ENCODE measurements at regions not wholly inside any gene's neighbourhood (a gene's known extent, or its start where the extent isn't known, plus 50 kb on each side); places are given as distances from the start of the nearest gene placed in this dataset.

- TF ChIP-seq PREB (CRISPR knock-in tag; IDR thresholded peaks at IDR 0.05) = no peak
- no peak for TF ChIP-seq BRCA1 (IDR thresholded peaks at IDR 0.05)
- no peak for TF ChIP-seq BRCA1 (CRISPR knock-in tag; IDR thresholded peaks at IDR 0.05)
- TF ChIP-seq NCOR1 (IDR thresholded peaks at IDR 0.05) = no peak
- TF ChIP-seq NFRKB (IDR thresholded peaks at IDR 0.05; ENCODE audit: low read depth) = no peak
- TF ChIP-seq XRCC4 (IDR thresholded peaks at IDR 0.05; ENCODE audit: extremely low read depth, insufficient read depth, insufficient read length) = no peak
- TF ChIP-seq ESRRA (IDR thresholded peaks at IDR 0.05; ENCODE audit: borderline replicate concordance, low read depth) = no peak
Observed at GRCh38 chr17:74113326-74113725, 90.2 kb upstream of the RPL38 start (continued).

- no peak overlapping the region for H3K4me3 ChIP-seq
- H3K4me2 ChIP-seq (ENCODE audit: insufficient read depth, low read length) = no peak overlapping the region
- H3K9ac ChIP-seq (ENCODE audit: insufficient read depth in 1 of 2, low read depth in 2 of 2, low read length in 2 of 2) = no peak overlapping the region
- FAIRE-seq (no peak), DNase-seq (ENCODE audit: extremely low read depth in 1 of 4, low spot score in 3 of 4) (no peak), ATAC-seq (no peak)
- H3K79me2 ChIP-seq (ENCODE audit: control insufficient read depth, insufficient read depth, low read length) = no peaks in the 10 kb centered on the region
- no peaks in the 10 kb centered on the region for H3K36me3 ChIP-seq (ENCODE audit: control insufficient read depth, insufficient read depth, low read length)
- CTCF ChIA-PET (ENCODE audit: low intra/inter-chr PET ratio) = no interaction called here
- BruUV-seq (replicated peaks) = no TSS peak
- no peaks in the 10 kb centered on the region for H3K4me1 ChIP-seq (replicated peaks in 1 of 2; ENCODE audit: control insufficient read depth in 2 of 2, insufficient read depth in 2 of 2, low read length in 2 of 2)
- H3K9me1 ChIP-seq (ENCODE audit: control insufficient read depth, insufficient read depth, low read length) = no peaks in the 10 kb centered on the region
- H3K9me3 ChIP-seq (replicated peaks; ENCODE audit: control insufficient read depth, insufficient read depth, low read depth, low read length) = no peaks in the 10 kb centered on the region
- intact Hi-C loops (cut with micrococcal nuclease) = no loop called here
- no peaks in the 10 kb centered on the region; the same call in 1 of the 2 replicates for H4K20me1 ChIP-seq (replicated peaks; ENCODE audit: control insufficient read depth, insufficient read depth, low read length)
- in situ Hi-C loops (cut with MboI) = no loop called here
- POLR2A ChIA-PET = no interaction called here
- peaks cover 23 to 56% of the 10 kb centered on the region in 2 experiments for H3K27me3 ChIP-seq (ENCODE audit: control insufficient read depth in 2 of 2, insufficient read depth in 2 of 2, low read length in 2 of 2)
- H2AFZ ChIP-seq (ENCODE audit: low read depth, low read length) = no peak overlapping the region
- no peak overlapping the region for H3K27ac ChIP-seq (ENCODE audit: extremely low read depth, low read depth, low read length)
- WGBS (ENCODE audit: insufficient coverage, low coverage, missing lambda C conversion rate) = 1% methylated on average over 23 of the region's 23 CpGs
- TF ChIP-seq MEF2D (tag; conservative IDR thresholded peaks at IDR 0.05; ENCODE audit: low read depth) = no peak
- TF ChIP-seq COPS2 (conservative IDR thresholded peaks at IDR 0.05) = no peak
- TF ChIP-seq GATAD2B (IDR thresholded peaks at IDR 0.05; ENCODE audit: borderline replicate concordance) = no peak
- TF ChIP-seq BACH1 (tag; IDR thresholded peaks at IDR 0.05) = no peak
- no peak for TF ChIP-seq ZNF764 (CRISPR knock-in tag; IDR thresholded peaks at IDR 0.05; ENCODE audit: low read depth)
- no peak for TF ChIP-seq HMG20A (CRISPR knock-in tag; conservative IDR thresholded peaks at IDR 0.05)
- TF ChIP-seq CBX2 (IDR thresholded peaks at IDR 0.05; ENCODE audit: insufficient read depth, low read length, poor library complexity, severe bottlenecking) = no peak
- TF ChIP-seq ZC3H4 (CRISPR knock-in tag; IDR thresholded peaks at IDR 0.05; ENCODE audit: borderline replicate concordance) = no peak
- TF ChIP-seq ZSCAN29 (IDR thresholded peaks at IDR 0.05) = no peak
- TF ChIP-seq ERF (CRISPR knock-in tag; IDR thresholded peaks at IDR 0.05) = no peak
- TF ChIP-seq THRAP3 (IDR thresholded peaks at IDR 0.05; ENCODE audit: borderline replicate concordance) = no peak
- TF ChIP-seq ATF7 (IDR thresholded peaks at IDR 0.05) = no peak
- TF ChIP-seq ESRRB (CRISPR knock-in tag; IDR thresholded peaks at IDR 0.05; ENCODE audit: borderline replicate concordance) = no peak
- no peak for TF ChIP-seq MYBL2 (IDR thresholded peaks at IDR 0.05; ENCODE audit: low read depth)
- TF ChIP-seq MYBL2 (CRISPR knock-in tag; IDR thresholded peaks at IDR 0.05; ENCODE audit: borderline replicate concordance) = no peak
- TF ChIP-seq EP300 (IDR thresholded peaks at IDR 0.05; ENCODE audit: low read length) = no peak
- no peak for TF ChIP-seq ATF2 (CRISPR knock-in tag; IDR thresholded peaks at IDR 0.05)
- no peak for TF ChIP-seq ZZZ3 (IDR thresholded peaks at IDR 0.05)
- no peak for TF ChIP-seq ZKSCAN1 (IDR thresholded peaks at IDR 0.05; ENCODE audit: low read depth, low read length)
Observed at GRCh38 chr17:74113952-74114351, 89.5 kb upstream of the RPL38 start.
